Nephron progenitor cell (in vitro differentiated cells): ENCODE measurements at regions not wholly inside any gene's neighbourhood (a gene's known extent, or its start where the extent isn't known, plus 50 kb on each side); places are given as distances from the start of the nearest gene placed in this dataset.
"Not testable (repeated sequence)": the region's sequence is repeated elsewhere in the genome, so short reads cannot be mapped to it uniquely, and the experiment has no call there.

Experiments used
- DNase-seq: peaks from one replicate; pipeline ENCODE4 v3.0.0; 2021
- H3K27ac Mint-ChIP-seq: 2 replicates; pipeline ENCODE4 v1.8.0; 2021; ENCODE audit warnings: mild to moderate bottlenecking, moderate library complexity, mixed read lengths
- H3K27me3 Mint-ChIP-seq: 2 replicates; pipeline ENCODE4 v1.8.0; 2021; ENCODE audit warnings: mild to moderate bottlenecking, low read depth, mixed read lengths; ENCODE audit not compliant: poor library complexity
- H3K36me3 Mint-ChIP-seq: 2 replicates; pipeline ENCODE4 v1.8.0; 2021; ENCODE audit warnings: low read depth, mixed read lengths
- H3K4me1 Mint-ChIP-seq: 2 replicates; pipeline ENCODE4 v1.8.0; 2021; ENCODE audit warnings: mixed read lengths
- H3K4me3 Mint-ChIP-seq: 2 replicates; pipeline ENCODE4 v1.8.0; 2021; ENCODE audit warnings: mild to moderate bottlenecking, moderate library complexity, mixed read lengths
- H3K9me3 Mint-ChIP-seq: 2 replicates; pipeline ENCODE4 v1.8.0; 2021; ENCODE audit warnings: mild to moderate bottlenecking, moderate library complexity, mixed read lengths
- CTCF ChIP-seq: fragments of 200-600 bp; sonication (generic); IDR thresholded peaks from 2 replicates; pipeline ENCODE4 v1.5.0; 2021; ENCODE audit warnings: antibody characterized with exemption

- H3K36me3 Mint-ChIP-seq: peaks cover 4% of the 10 kb centered on the region
- H3K27ac Mint-ChIP-seq: no peak overlapping the region
- H3K27me3 Mint-ChIP-seq: peaks cover 12% of the 10 kb centered on the region
- no peak overlapping the region for H3K4me3 Mint-ChIP-seq
- H3K4me1 Mint-ChIP-seq: peaks cover 7% of the 10 kb centered on the region
- DNase-seq: no peak
- peaks cover 5% of the 10 kb centered on the region for H3K9me3 Mint-ChIP-seq
- TF ChIP-seq CTCF: no peak
Measured at GRCh38 chr5:56671571-56671970, 143.8 kb upstream of the MAP3K1 start.

- Mint-ChIP-seq H3K27ac (no peak overlapping the region), H3K36me3 (peaks cover 4% of the 10 kb centered on the region), H3K9me3 (peaks cover 10% of the 10 kb centered on the region), H3K27me3 (peaks cover 9% of the 10 kb centered on the region), H3K4me3 (no peak overlapping the region), H3K4me1 (peaks cover 7% of the 10 kb centered on the region)
- DNase-seq: no peak
- TF ChIP-seq CTCF: no peak
Measured at GRCh38 chr5:56670916-56671315, 144.4 kb upstream of the MAP3K1 start.

GRCh38 chr5:56669534-56670483, 145.5 kb upstream of the MAP3K1 start:
- no peak for DNase-seq
- H3K36me3 Mint-ChIP-seq: peaks cover 4% of the 10 kb centered on the region
- peaks cover 7% of the 10 kb centered on the region for H3K4me1 Mint-ChIP-seq
- no peak overlapping the region for H3K4me3 Mint-ChIP-seq
- TF ChIP-seq CTCF: no peak
- H3K27ac Mint-ChIP-seq: no peak overlapping the region
- H3K9me3 Mint-ChIP-seq: peaks cover 17% of the 10 kb centered on the region
- peaks cover 9% of the 10 kb centered on the region for H3K27me3 Mint-ChIP-seq

- no peak for TF ChIP-seq CTCF
- Mint-ChIP-seq H3K4me1 (peaks cover 7% of the 10 kb centered on the region), H3K27me3 (peaks cover 9% of the 10 kb centered on the region), H3K4me3 (no peak overlapping the region), H3K9me3 (peaks cover 17% of the 10 kb centered on the region), H3K27ac (no peak overlapping the region), H3K36me3 (peaks cover 4% of the 10 kb centered on the region)
- DNase-seq: no peak
Measured at GRCh38 chr5:56668996-56669395, 146.4 kb upstream of the MAP3K1 start.

- no peak for DNase-seq
- Mint-ChIP-seq H3K4me1 (peaks cover 7% of the 10 kb centered on the region), H3K27ac (no peak overlapping the region), H3K36me3 (peaks cover 4% of the 10 kb centered on the region), H3K9me3 (peaks cover 17% of the 10 kb centered on the region), H3K27me3 (peaks cover 12% of the 10 kb centered on the region), H3K4me3 (no peak overlapping the region)
- TF ChIP-seq CTCF: no peak
Measured at GRCh38 chr5:56667692-56668091, 147.7 kb upstream of the MAP3K1 start.

GRCh38 chr5:56666901-56667300, 148.4 kb upstream of the MAP3K1 start:
- Mint-ChIP-seq H3K36me3 (peaks cover 4% of the 10 kb centered on the region), H3K9me3 (peaks cover 17% of the 10 kb centered on the region), H3K27me3 (peaks cover 16% of the 10 kb centered on the region), H3K4me1 (peaks cover 7% of the 10 kb centered on the region), H3K4me3 (no peak overlapping the region), H3K27ac (no peak overlapping the region)
- no peak for DNase-seq
- TF ChIP-seq CTCF: no peak

- not testable (repeated sequence) for DNase-seq, H3K4me1 Mint-ChIP-seq, H3K4me3 Mint-ChIP-seq, H3K27ac Mint-ChIP-seq, H3K36me3 Mint-ChIP-seq
- Mint-ChIP-seq H3K27me3 (peaks cover 22% of the 10 kb centered on the region), H3K9me3 (peaks cover 17% of the 10 kb centered on the region)
Measured at GRCh38 chr5:56665117-56665516, 150.2 kb upstream of the MAP3K1 start.
